GM23248 (cell line): ENCODE measurements at regions not wholly inside any gene's neighbourhood (a gene's known extent, or its start where the extent isn't known, plus 50 kb on each side); places are given as distances from the start of the nearest gene placed in this dataset.

ENCODE experiments used
- EZH2 ChIP-seq: fragments of 200-600 bp; sonication (generic); IDR thresholded peaks from 2 replicates; pipeline ENCODE4 v1.6.1; 2018; ENCODE audit warnings: antibody characterized with exemption, mild to moderate bottlenecking; ENCODE audit not compliant: insufficient read depth, poor library complexity, severe bottlenecking
- EZH2phosphoT487 ChIP-seq: fragments of 200-600 bp; sonication (generic); IDR thresholded peaks from 2 replicates; pipeline ENCODE4 v1.6.1; 2018; ENCODE audit warnings: antibody characterized with exemption, moderate library complexity, mild to moderate bottlenecking, low read depth; ENCODE audit not compliant: insufficient read depth

DNA sequence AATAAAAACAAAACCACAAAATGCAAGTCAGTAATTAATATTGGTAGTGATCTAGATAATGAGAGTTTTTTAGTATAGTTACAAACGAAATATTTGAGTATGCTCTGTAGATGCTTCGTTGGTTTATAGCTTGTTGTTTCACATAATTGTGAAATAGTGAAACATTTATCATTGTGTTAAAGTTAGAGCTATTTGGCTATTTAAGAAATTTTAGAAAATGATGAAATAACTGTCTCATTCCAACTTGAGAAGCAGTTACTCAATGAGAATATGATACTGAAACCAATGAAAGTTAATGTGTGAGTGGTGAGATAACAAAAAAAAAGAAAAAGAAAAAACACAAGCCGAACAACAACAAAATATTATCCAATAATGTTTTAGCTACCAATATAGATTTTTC lies 475.6 kb upstream of the ZEB2 start:
- TF ChIP-seq EZH2phosphoT487 (no peak), EZH2 (no peak)
